NCI-H1105 treated with DMSO at 0.1 percent for 48 hours (cell line): ENCODE measurements at regions not wholly inside any gene's neighbourhood (a gene's known extent, or its start where the extent isn't known, plus 50 kb on each side); places are given as distances from the start of the nearest gene placed in this dataset.
"Not testable (repeated sequence)": the region's sequence is repeated elsewhere in the genome, so short reads cannot be mapped to it uniquely, and the experiment has no call there.

Experiments used
- DNase-seq: peaks from one replicate; lab custom pipeline; 2025; lab: John Stamatoyannopoulos, UW

DNA sequence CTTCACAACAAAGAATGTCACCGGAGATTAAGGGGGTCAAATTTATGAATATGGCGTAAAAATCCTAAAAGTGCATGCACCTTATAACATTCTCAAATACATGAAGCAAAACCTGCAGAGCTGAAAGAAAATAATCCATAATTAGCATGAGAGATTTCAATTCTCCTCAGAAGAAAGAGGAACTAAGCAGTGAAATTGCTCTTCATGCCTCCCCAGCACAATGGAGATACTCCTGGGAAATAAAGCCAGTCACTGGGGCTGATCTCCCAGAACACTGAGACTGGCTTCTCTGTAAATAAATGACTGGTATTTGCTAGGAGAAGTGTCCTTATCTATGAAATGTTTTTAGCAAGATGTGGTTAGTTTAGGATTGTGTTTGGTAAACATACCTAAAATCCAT, 68.1 kb downstream of the GOLGA6L6 start:
- DNase-seq, result not testable (repeated sequence)

GRCh38 chr15:20472983-20473382, 68.6 kb downstream of the GOLGA6L6 start:
- not testable (repeated sequence) for DNase-seq

DNA sequence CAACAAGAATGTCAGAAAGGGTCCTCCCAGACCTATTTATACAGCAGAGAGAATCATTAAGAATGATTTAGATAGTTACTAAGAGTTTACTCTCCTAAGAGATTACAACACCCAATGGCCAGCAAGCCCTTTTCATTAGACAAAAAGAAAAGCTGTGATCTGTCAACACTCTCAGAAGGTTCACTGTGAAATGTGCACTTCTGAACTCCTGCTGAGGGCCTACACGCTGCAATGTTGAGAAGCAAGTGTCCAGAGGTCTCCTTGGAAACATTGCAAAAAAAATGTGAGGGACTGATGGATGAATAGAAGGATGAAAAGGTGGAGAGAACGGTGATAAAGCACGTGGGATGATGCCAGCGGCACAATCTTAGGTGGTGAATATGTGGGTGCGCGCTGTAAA, 70.8 kb downstream of the GOLGA6L6 start:
- DNase-seq, result not testable (repeated sequence)

GRCh38 chr15:20441138-20441537, 100.5 kb downstream of the GOLGA6L6 start:
- not testable (repeated sequence) for DNase-seq

DNA sequence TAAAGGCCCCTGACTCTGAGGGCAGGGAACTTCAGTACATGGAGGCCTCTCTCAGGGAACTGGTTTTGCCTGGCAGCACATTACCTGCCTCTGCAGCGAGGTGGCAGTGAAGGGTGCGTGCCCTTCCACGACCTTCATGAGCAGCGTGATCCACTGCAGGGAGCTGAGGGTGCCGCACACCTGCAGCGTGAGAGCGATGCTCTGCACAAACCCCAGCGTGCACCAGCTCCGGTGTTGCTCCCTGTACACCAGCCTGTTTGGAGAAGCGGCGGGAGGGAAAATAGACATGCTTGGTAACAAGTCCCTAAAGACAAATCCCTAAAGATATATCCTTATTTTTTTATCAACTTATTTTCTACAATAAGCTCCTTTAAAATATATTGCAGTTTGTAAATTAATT, 101.2 kb downstream of the GOLGA6L6 start:
- not testable (repeated sequence) for DNase-seq

DNA sequence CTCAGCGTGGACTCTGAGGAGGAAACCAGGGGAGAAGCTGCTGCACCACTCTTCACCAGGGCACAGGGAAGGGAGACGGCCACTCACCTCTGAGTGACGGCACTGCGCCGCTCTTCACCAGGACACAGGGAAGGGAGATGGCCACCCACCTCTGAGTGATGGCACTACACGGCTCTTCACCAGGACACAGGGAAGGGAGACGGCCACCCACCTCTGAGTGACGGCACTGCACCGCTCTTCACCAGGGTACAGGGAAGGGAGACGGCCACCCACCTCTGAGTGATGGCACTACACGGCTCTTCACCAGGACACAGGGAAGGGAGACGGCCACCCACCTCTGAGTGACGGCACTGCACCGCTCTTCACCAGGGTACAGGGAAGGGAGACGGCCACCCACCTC, 102.5 kb downstream of the GOLGA6L6 start:
- DNase-seq, result not testable (repeated sequence)

DNA sequence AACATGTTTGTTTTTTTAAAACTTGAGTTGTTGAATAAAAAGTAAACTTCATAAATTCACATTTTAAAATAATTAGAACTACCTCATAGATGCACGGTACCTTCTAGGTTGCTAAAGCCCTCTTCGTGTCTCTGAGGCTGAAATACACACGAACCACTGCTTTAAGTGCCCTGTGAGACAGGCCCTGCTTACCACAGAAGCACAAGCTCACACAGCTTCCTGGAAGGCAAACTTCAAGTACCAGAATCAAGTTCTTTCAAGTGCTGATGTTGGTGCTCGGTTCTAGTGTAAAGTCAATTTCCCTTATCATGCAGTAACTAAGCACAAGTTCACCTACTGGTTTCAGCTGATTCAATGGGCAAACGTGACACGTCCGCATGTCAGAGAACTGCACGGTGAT, 103.3 kb downstream of the GOLGA6L6 start:
- not testable (repeated sequence) for DNase-seq

- not testable (repeated sequence) for DNase-seq
Measured at GRCh38 chr15:20433468-20433867, 108.1 kb downstream of the GOLGA6L6 start.

DNA sequence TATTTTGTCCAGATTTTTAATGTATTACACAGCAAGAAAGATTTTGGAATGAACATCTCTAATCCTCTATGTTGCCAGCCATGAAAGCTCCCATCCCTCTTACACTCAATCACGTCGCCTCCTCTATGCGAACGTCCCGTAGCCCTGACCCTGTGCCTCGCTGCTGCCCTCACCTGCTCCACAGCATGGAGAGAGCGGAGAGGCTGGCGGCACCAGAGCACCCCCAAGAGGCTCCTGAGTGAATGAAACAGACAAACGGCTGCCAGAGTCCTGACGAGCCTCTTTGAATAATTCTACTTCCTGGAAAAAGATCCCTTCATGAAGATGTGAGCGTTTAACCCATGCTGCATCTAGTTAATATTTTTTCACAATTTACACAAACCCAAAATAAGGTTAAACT, 111.1 kb downstream of the GOLGA6L6 start:
- not testable (repeated sequence) for DNase-seq

GRCh38 chr15:20420710-20421109, 120.9 kb downstream of the GOLGA6L6 start:
- DNase-seq, result not testable (repeated sequence)

- DNase-seq, result not testable (repeated sequence)
Measured at GRCh38 chr15:20416618-20417017, 125.0 kb downstream of the GOLGA6L6 start.

- DNase-seq, result not testable (repeated sequence)
Measured at GRCh38 chr15:20409667-20410198, 131.9 kb downstream of the GOLGA6L6 start.

- no peak for DNase-seq
Measured at GRCh38 chr15:20409247-20409646, 132.4 kb downstream of the GOLGA6L6 start.

GRCh38 chr15:20407553-20407952, 134.0 kb downstream of the GOLGA6L6 start:
- no peak for DNase-seq

- DNase-seq, result not testable (repeated sequence)
Measured at GRCh38 chr15:20404571-20404970, 137.0 kb downstream of the GOLGA6L6 start.

- not testable (repeated sequence) for DNase-seq
Measured at GRCh38 chr15:20402586-20402985, 139.0 kb downstream of the GOLGA6L6 start.

DNA sequence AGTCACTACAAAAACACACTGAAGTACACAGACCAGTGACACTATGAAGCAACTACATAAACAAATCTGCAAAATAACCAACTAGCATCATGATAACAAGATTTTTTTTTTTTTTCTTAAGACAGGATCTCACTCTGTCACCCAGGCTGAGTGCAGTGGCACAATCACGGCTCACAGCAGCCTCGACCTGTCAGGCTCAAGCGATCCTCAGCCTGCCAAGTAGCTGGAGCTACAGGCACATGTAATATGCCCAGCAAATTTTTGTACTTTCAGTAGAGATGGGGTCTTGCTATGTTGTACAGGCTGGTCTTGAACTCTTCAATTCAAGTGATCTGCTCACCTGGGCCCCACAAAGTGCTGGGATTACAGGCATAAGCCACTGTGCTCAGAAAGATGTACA, 140.5 kb downstream of the GOLGA6L6 start:
- not testable (repeated sequence) for DNase-seq

- DNase-seq, result not testable (repeated sequence)
Measured at GRCh38 chr15:20398680-20399079, 142.9 kb downstream of the GOLGA6L6 start.

GRCh38 chr15:20388161-20388560, 153.4 kb downstream of the GOLGA6L6 start:
- DNase-seq, result not testable (repeated sequence)

- no peak for DNase-seq
Measured at GRCh38 chr15:20386198-20386597, 155.4 kb downstream of the GOLGA6L6 start.

- DNase-seq, result not testable (repeated sequence)
Measured at GRCh38 chr15:20380199-20380598, 161.4 kb downstream of the GOLGA6L6 start.

GRCh38 chr15:20376872-20377271, 164.7 kb downstream of the GOLGA6L6 start:
- DNase-seq, result no peak

DNA sequence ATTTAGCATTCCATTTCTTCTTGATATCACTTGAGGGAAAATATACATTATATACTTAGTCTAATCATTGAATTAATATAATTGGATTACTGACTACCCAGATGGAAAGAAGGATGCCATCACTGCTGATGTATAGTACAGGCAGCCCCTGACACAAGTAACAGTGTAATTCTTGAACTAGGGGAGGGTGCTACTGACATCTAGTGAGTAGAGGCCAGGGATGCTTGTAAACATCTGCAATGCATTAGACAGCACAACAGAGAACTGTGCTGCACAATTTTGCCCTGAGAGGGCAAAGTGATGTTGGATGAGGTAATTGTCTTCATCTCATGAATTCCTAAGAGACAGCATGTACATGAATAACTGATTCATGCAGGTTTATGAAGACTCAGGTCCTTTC, 169.2 kb downstream of the GOLGA6L6 start:
- not testable (repeated sequence) for DNase-seq

- DNase-seq, result no peak
Measured at GRCh38 chr15:20369500-20369899, 172.1 kb downstream of the GOLGA6L6 start.
